HCT116 (cell line): ENCODE measurements at regions not wholly inside any gene's neighbourhood (a gene's known extent, or its start where the extent isn't known, plus 50 kb on each side); places are given as distances from the start of the nearest gene placed in this dataset.

ENCODE experiments used
- ATAC-seq: fragments of 200-7000 bp; cut with Tn5 transposase; 2 replicates; pipeline ENCODE4 v1.9.1; 2020; ENCODE audit warnings: mild to moderate bottlenecking, moderate library complexity
- BruUV-seq: library from RNA; stranded (reverse); fragments of 400-500 nt; replicated peaks from 2 replicates; lab custom pipeline; 2021; lab: Mats Ljungman, UMichigan
- CTCF ChIA-PET: fragments of 300-600 bp; sonication (Branson Sonifier 250); formaldehyde crosslinking; loops from one replicate; lab custom pipeline; 2021; ENCODE audit warnings: antibody characterized with exemption; lab: Charles Lee
- POLR2A ChIA-PET: fragments of 300-600, 350-600 bp; sonication (Branson Sonifier 250); formaldehyde crosslinking; loops from one replicate; lab custom pipeline; 2021; ENCODE audit warnings: antibody characterized with exemption; lab: Charles Lee
- RAD21 ChIA-PET, 2 experiments: fragments of 300-600 bp; sonication (Branson Sonifier 250); formaldehyde crosslinking; loops; one replicate each; lab custom pipeline; 2023; ENCODE audit warnings: low total read pairs in 2 of 2; ENCODE audit not compliant: uncharacterized antibody in 2 of 2, unreplicated experiment in 2 of 2, low non-redundant PET in 1 of 2; lab: Charles Lee
- DNase-seq: peaks from one replicate; pipeline ENCODE4 v3.0.0-alpha.2; 2010; ENCODE audit warnings: low read depth, low spot score
- H2AFZ ChIP-seq: fragments of 200-600 bp; shearing (Covaris generic), sonication (generic); 2 replicates; pipeline ENCODE4 v1.6.1; 2017; ENCODE audit warnings: low read depth, mixed run types, mixed read lengths, antibody characterized with exemption, low read length; ENCODE audit not compliant: poor library complexity, severe bottlenecking
- H3K27ac ChIP-seq: 2 replicates; pipeline ENCODE4 v1.5.1; 2012; ENCODE audit warnings: low read depth, low read length
- H3K27me3 ChIP-seq: fragments of 200-600 bp; sonication (generic); 2 replicates; pipeline ENCODE4 v1.6.1; 2016; ENCODE audit warnings: mixed run types, low read length, mixed read lengths; ENCODE audit not compliant: insufficient read depth
- H3K36me3 ChIP-seq, 2 experiments: fragments of 200-500 bp in 1 of 2; fragments of 200-600 bp in 1 of 2; sonication (Bioruptor generic) in 1 of 2; sonication (generic) in 1 of 2; 2 replicates each; pipeline versions ENCODE4 v1.5.1 to v1.6.1; 2014 to 2016; ENCODE audit warnings: low read length in 2 of 2, inconsistent platforms in 1 of 2, mixed read lengths in 1 of 2, mixed run types in 1 of 2; ENCODE audit not compliant: insufficient read depth in 2 of 2, control insufficient read depth in 1 of 2
- H3K4me1 ChIP-seq, 2 experiments: fragments of 200-600 bp in 1 of 2; sonication (generic) in 1 of 2; 2 replicates each; pipeline versions ENCODE4 v1.5.1 to v1.6.1; 2012 to 2017; ENCODE audit warnings: low read length in 2 of 2, inconsistent platforms in 1 of 2, mild to moderate bottlenecking in 1 of 2, mixed read lengths in 1 of 2, mixed run types in 1 of 2, moderate library complexity in 1 of 2; ENCODE audit not compliant: insufficient read depth in 2 of 2, control insufficient read depth in 1 of 2
- H3K4me2 ChIP-seq: fragments of 200-600 bp; sonication (generic); 2 replicates; pipeline ENCODE4 v1.6.1; 2017; ENCODE audit warnings: mixed run types, low read length, mixed read lengths
- H3K4me3 ChIP-seq, 2 experiments: fragments of 200-600 bp in 1 of 2; sonication (generic) in 1 of 2; replicated peaks in 1 of 2; 2 replicates each; pipeline ENCODE4 v1.5.1; 2011 to 2016; ENCODE audit warnings: low read length in 2 of 2, control low read depth in 1 of 2, low read depth in 1 of 2, mild to moderate bottlenecking in 1 of 2, mixed read lengths in 1 of 2, mixed run types in 1 of 2
- H3K79me2 ChIP-seq: fragments of 200-600 bp; sonication (generic); 2 replicates; pipeline ENCODE4 v1.6.1; 2017; ENCODE audit warnings: mild to moderate bottlenecking, mixed run types, low read length, moderate library complexity, mixed read lengths; ENCODE audit not compliant: insufficient read depth
- H3K9ac ChIP-seq: fragments of 200-600 bp; sonication (generic); 2 replicates; pipeline ENCODE4 v1.6.1; 2016; ENCODE audit warnings: low read length, mixed read lengths
- H3K9me2 ChIP-seq: fragments of 200-600 bp; sonication (generic), shearing (Covaris generic); 2 replicates; pipeline ENCODE4 v1.6.1; 2017; ENCODE audit warnings: mixed run types, mild to moderate bottlenecking, moderate library complexity; ENCODE audit not compliant: insufficient read depth
- H3K9me3 ChIP-seq, 2 experiments: fragments of 200-500 bp in 1 of 2; fragments of 200-600 bp in 1 of 2; sonication (Bioruptor generic) in 1 of 2; sonication (generic) in 1 of 2; 2 replicates each; pipeline ENCODE4 v1.6.1; 2014 to 2017; ENCODE audit warnings: low read length in 2 of 2, mixed read lengths in 2 of 2, inconsistent platforms in 1 of 2, low read depth in 1 of 2, mild to moderate bottlenecking in 1 of 2, mixed run types in 1 of 2, moderate library complexity in 1 of 2; ENCODE audit not compliant: control insufficient read depth in 1 of 2, insufficient read depth in 1 of 2
- H4K20me1 ChIP-seq: fragments of 200-600 bp; sonication (generic), shearing (Covaris generic); 2 replicates; pipeline ENCODE4 v1.6.1; 2017; ENCODE audit warnings: mixed run types, mild to moderate bottlenecking, moderate library complexity; ENCODE audit not compliant: insufficient read depth
- CBX3 ChIP-seq: IDR thresholded peaks from 2 replicates; pipeline ENCODE4 v1.6.1; 2012; ENCODE audit warnings: low read depth
- CEBPB ChIP-seq: IDR thresholded peaks from 2 replicates; pipeline ENCODE4 v1.6.1; 2012; ENCODE audit warnings: low read depth
- CTCF ChIP-seq, 3 experiments: fragments of 200-600 bp in 1 of 3; sonication (generic) in 1 of 3; IDR thresholded peaks in 2 of 3; conservative IDR thresholded peaks in 1 of 3; 2 replicates each; pipeline ENCODE4 v1.5.1; 2012 to 2017; ENCODE audit warnings: low read depth in 2 of 3, low read length in 2 of 3, antibody characterized with exemption in 1 of 3, borderline replicate concordance in 1 of 3, control low read depth in 1 of 3, mild to moderate bottlenecking in 1 of 3, mixed read lengths in 1 of 3, mixed run types in 1 of 3, moderate library complexity in 1 of 3; ENCODE audit not compliant: insufficient read depth in 1 of 3
- EGR1 ChIP-seq: IDR thresholded peaks from 2 replicates; pipeline ENCODE4 v1.6.1; 2012; ENCODE audit warnings: low read depth
- ELF1 ChIP-seq: IDR thresholded peaks from 2 replicates; pipeline ENCODE4 v1.6.1; 2012; ENCODE audit warnings: low read depth, borderline replicate concordance
- EZH2 ChIP-seq: fragments of 200-600 bp; sonication (generic); IDR thresholded peaks from 2 replicates; pipeline ENCODE4 v1.6.1; 2017; ENCODE audit warnings: antibody characterized with exemption, mixed run types
- EZH2phosphoT487 ChIP-seq: fragments of 200-600 bp; IDR thresholded peaks from 2 replicates; pipeline ENCODE4 v1.6.1; 2018; ENCODE audit warnings: antibody characterized with exemption, borderline replicate concordance
- FOSL1 ChIP-seq: IDR thresholded peaks from 2 replicates; pipeline ENCODE4 v1.6.1; 2012; ENCODE audit warnings: low read depth
- POLR2AphosphoS5 ChIP-seq: IDR thresholded peaks from 2 replicates; pipeline ENCODE4 v1.6.1; 2011; ENCODE audit warnings: mild to moderate bottlenecking, low read depth, low read length, moderate library complexity
- REST ChIP-seq: IDR thresholded peaks from 2 replicates; pipeline ENCODE4 v1.6.1; 2012; ENCODE audit warnings: low read depth
- SIN3A ChIP-seq: IDR thresholded peaks from 2 replicates; pipeline ENCODE4 v1.6.1; 2012; ENCODE audit warnings: low read depth
- SRF ChIP-seq: IDR thresholded peaks from 2 replicates; pipeline ENCODE4 v1.6.1; 2012; ENCODE audit warnings: low read depth
- TCF7L2 ChIP-seq: IDR thresholded peaks from 2 replicates; pipeline ENCODE4 v1.7.0; 2011; ENCODE audit warnings: borderline replicate concordance, inconsistent platforms; ENCODE audit not compliant: insufficient read depth, insufficient read length; ENCODE audit errors: extremely low read depth
- YY1 ChIP-seq: IDR thresholded peaks from 2 replicates; pipeline ENCODE4 v1.6.1; 2011; ENCODE audit warnings: low read length, low read depth, moderate library complexity, mild to moderate bottlenecking; ENCODE audit not compliant: insufficient replicate concordance; ENCODE audit errors: extremely low read depth
- ZFX ChIP-seq: fragments of 450-650 bp; IDR thresholded peaks from 2 replicates; pipeline ENCODE4 v1.6.1; 2017
- intact Hi-C: fragments of 100-400 bp; cut with micrococcal nuclease; formaldehyde crosslinking; loops from 2 replicates; pipeline ENCODE4 v1.10.0; 2022
- TF ChIP-seq, protein P1 (sequence below): IDR thresholded peaks from 2 replicates; pipeline ENCODE4 v1.6.1; 2012
- TF ChIP-seq, protein P2 (sequence below): IDR thresholded peaks from 2 replicates; pipeline ENCODE4 v1.6.1; 2011; ENCODE audit warnings: mild to moderate bottlenecking, low read length, moderate library complexity; ENCODE audit not compliant: insufficient replicate concordance; ENCODE audit errors: extremely low read depth
- TF ChIP-seq, protein P3 (sequence below): IDR thresholded peaks from 2 replicates; pipeline ENCODE4 v1.6.1; 2012

DNA sequence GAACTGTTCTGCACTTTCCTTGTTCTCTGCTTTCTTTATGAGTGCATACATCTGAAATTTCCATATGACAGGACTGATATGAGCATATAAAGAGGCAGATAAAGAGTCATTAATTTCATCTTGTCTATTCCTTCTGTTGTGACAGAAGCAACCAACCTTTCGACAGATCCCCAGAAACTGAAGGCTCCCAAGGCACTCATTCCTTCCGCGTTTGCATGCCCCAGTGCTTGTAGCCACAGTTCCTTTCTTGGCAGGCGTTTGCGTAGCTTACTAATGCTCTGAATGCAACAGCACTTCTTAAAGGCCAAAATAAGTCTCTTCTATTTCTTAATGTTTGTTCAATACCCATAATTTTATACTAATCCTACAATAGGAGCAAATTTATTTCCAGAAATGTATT lies 94.0 kb upstream of the TBL1X start:
- DNase-seq, result no peak
- ChIA-PET CTCF (no interaction called here), RAD21 (no interaction called here), POLR2A (no interaction called here)
- intact Hi-C loops, result no loop called here
- Histone ChIP-seq H3K9me3 (no peaks in the 10 kb centered on the region), H3K4me3 (no peak overlapping the region), H3K9ac (no peak overlapping the region), H3K27ac (no peak overlapping the region), H2AFZ (no peak overlapping the region), H3K9me2 (no peaks in the 10 kb centered on the region), H3K79me2 (no peaks in the 10 kb centered on the region), H4K20me1 (no peaks in the 10 kb centered on the region), H3K4me2 (no peak overlapping the region), H3K4me1 (no peaks in the 10 kb centered on the region), H3K27me3 (no peaks in the 10 kb centered on the region), H3K36me3 (no peaks in the 10 kb centered on the region)
- ATAC-seq, result no peak
- TF ChIP-seq SIN3A (no peak), TCF7L2 (no peak), ELF1 (no peak), POLR2AphosphoS5 (no peak), SRF (no peak), EZH2 (no peak), CBX3 (no peak), EGR1 (no peak), EZH2phosphoT487 (no peak), REST (no peak), FOSL1 (no peak), CTCF (IDR thresholded peaks at IDR 0.05 in 2 of 3, conservative IDR thresholded peaks at IDR 0.05 in 1 of 3; ENCODE audit: borderline replicate concordance in 1 of 3, insufficient read depth in 1 of 3, low read depth in 2 of 3, low read length in 2 of 3) (no peak), ZFX (no peak), CEBPB (no peak), YY1 (no peak)
- TF ChIP-seq, protein P1, sequence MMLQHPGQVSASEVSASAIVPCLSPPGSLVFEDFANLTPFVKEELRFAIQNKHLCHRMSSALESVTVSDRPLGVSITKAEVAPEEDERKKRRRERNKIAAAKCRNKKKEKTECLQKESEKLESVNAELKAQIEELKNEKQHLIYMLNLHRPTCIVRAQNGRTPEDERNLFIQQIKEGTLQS, result no peak
- TF ChIP-seq, protein P2, sequence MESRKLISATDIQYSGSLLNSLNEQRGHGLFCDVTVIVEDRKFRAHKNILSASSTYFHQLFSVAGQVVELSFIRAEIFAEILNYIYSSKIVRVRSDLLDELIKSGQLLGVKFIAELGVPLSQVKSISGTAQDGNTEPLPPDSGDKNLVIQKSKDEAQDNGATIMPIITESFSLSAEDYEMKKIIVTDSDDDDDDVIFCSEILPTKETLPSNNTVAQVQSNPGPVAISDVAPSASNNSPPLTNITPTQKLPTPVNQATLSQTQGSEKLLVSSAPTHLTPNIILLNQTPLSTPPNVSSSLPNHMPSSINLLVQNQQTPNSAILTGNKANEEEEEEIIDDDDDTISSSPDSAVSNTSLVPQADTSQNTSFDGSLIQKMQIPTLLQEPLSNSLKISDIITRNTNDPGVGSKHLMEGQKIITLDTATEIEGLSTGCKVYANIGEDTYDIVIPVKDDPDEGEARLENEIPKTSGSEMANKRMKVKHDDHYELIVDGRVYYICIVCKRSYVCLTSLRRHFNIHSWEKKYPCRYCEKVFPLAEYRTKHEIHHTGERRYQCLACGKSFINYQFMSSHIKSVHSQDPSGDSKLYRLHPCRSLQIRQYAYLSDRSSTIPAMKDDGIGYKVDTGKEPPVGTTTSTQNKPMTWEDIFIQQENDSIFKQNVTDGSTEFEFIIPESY, result no peak
- TF ChIP-seq, protein P3, sequence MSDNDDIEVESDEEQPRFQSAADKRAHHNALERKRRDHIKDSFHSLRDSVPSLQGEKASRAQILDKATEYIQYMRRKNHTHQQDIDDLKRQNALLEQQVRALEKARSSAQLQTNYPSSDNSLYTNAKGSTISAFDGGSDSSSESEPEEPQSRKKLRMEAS, result no peak
- no TSS peak for BruUV-seq
